ENCODE measurements at regions not wholly inside any gene's neighbourhood (a gene's known extent, or its start where the extent isn't known, plus 50 kb on each side); places are given as distances from the start of the nearest gene placed in this dataset.
"Not testable (repeated sequence)": the region's sequence is repeated elsewhere in the genome, so short reads cannot be mapped to it uniquely, and the experiment has no call there.

DNA sequence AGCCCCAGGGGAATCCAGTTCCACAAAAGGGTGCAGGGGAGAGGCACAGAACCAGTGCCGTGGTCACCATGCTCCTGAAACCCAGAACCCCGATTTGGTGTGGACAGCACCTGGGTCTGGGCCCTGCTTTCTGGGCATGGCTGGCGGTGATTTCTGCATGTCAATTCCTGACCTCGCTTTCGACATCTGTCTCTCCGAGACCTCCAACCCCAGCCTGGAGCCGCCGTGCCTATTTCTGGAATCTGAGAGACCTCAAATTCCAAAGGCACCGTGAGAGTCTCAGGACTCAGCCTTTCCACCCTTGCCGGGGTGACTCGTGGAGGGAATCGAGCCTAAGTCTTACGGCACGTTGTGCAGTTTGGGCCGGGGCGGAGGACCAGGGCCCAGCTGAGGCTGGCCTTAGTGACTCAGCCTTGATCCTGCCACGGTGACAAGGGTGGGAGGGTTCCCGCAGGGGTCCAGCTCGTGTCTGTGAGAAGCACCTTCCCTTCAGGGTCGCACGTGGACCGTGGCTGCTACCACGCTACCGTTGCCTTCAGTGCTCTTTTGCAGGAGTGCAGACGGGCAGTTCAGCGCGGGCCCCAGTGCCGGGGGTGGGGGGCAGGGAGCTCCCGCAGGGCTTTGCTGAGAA lies 133.7 kb downstream of the PXDC1 start:
- Mint-ChIP-seq H3K36me3 (peaks cover 2% of the 10 kb centered on the region), H3K9me3 (peaks cover 0 to 2% (median 0%) of the 10 kb centered on the region in 3 donors), H3K4me1 (peaks cover 0 to 1% (median 0%) of the 10 kb centered on the region in 3 donors), H3K27ac (no peak overlapping the region), H3K27me3 (peaks cover 8% of the 10 kb centered on the region), H3K4me3 (no peak overlapping the region)

GRCh38 chr6:3617192-3617631 lies 134.3 kb downstream of the PXDC1 start:
- H3K4me3 Mint-ChIP-seq: no peak overlapping the region
- peaks cover 0 to 1% (median 0%) of the 10 kb centered on the region in 3 donors for H3K4me1 Mint-ChIP-seq
- peaks cover 3% of the 10 kb centered on the region for H3K27me3 Mint-ChIP-seq
- H3K27ac Mint-ChIP-seq: no peak overlapping the region
- H3K9me3 Mint-ChIP-seq: peaks cover 0 to under 1% (median 0%) of the 10 kb centered on the region in 3 donors
- peaks cover 2% of the 10 kb centered on the region for H3K36me3 Mint-ChIP-seq

DNA sequence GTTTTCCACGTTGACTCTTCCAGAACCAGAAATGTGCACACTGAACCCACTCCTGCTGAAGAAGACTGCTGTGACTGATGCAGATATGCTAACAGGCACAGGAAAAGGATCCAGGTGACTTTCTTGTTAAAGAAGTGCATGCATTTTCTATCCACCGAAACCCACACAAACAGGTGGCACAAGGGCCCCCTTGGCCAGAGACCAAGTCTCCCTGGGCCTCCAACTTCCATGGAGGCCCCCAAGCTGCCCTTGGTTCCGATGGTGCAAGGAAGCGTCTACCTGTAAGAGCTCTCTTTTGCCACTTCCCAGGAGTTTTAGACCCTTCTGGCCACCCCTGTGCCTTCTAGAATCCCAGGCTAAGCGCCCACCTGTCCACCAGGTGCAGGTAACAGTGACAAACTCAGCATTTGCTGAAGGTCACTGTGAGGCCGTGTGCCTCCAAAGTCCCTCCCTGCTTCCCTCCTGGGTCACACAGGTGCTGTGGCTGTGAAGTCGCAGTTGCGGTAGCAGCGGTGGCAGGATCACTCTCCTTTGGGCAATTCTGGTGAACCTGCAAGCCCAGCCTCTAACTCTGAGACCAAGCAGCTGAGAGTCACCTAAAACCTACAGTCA lies 134.8 kb downstream of the PXDC1 start:
- Mint-ChIP-seq H3K27ac (no peak overlapping the region), H3K27me3 (peaks cover 2% of the 10 kb centered on the region), H3K4me1 (peaks cover 0 to 1% (median 0%) of the 10 kb centered on the region in 3 donors), H3K9me3 (no peaks in the 10 kb centered on the region), H3K4me3 (no peak overlapping the region), H3K36me3 (peaks cover 2% of the 10 kb centered on the region)

DNA sequence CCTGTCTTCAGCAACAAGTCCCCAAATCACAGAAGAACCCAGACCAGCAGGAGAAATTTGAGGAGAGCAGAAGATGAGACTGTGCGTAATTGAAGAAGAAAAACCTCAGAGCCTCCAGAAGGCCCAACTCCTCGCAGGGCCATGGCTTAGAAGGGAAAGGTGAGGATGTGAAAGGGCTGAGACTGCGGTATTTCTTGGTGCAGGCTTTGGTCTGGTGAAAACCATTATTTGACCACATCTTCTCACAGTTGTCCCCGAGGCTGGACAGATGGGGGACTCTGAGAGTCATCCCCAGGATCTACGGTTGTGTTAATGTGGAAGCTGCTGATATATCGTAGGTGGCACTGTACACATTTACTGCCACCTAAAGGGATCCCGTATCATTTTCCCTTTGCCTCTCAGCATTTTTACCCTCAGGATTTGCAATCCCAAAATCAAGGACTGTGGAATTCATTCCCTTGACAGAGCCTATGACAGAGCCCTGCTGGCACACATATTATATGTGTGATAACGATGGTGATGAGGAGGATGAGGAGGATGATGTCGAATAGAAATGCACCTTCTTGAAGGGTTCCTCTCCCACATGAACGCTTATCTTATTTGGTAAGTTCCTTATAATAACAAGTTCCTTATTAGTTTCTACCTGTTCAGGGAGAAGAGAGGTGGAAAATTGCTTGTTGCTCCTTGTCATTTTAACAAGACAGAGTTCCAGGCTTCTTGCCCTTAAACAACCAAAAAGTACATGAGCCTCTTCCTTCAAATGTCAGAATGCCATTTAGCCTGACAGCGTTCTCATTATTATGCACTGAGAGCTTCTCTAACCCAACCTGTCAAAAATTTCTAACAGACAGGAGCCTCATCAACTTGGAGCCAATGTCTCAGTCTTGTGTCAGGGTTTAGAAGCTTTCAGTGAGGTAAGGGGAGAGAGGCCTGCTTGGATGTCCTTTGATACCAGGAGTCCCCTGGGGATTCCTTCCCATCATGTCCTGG lies 135.8 kb downstream of the PXDC1 start:
- Mint-ChIP-seq H3K4me1 (no peaks in the 10 kb centered on the region), H3K9me3 (no peaks in the 10 kb centered on the region), H3K27ac (no peak overlapping the region), H3K27me3 (peaks cover 7% of the 10 kb centered on the region), H3K36me3 (peaks cover 2% of the 10 kb centered on the region), H3K4me3 (no peak overlapping the region)

DNA sequence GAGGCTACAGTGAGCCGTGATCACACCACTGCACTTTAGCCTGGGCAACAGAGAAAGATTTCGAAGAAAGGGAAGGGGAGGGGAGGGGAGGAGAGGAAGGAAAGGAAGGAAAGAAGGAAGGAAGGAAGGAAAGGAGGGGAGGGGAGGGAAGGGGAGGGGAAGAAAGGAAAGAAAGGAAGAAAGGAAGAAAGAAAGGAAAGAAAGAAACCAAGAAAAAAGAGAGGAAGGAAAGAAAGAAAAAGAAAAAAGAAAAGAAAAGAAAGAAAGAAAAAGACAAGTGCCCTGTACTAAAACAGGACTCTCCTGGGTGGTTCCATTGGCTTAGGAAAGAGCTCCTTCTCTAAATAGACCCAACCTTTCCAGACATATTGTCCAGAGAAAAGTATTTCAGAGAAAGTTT lies 136.6 kb downstream of the PXDC1 start:
- Mint-ChIP-seq H3K36me3 (peaks cover 2% of the 10 kb centered on the region), H3K9me3 (no peaks in the 10 kb centered on the region), H3K27me3 (peaks cover 9% of the 10 kb centered on the region), H3K27ac (no peak overlapping the region), H3K4me1 (no peaks in the 10 kb centered on the region), H3K4me3 (no peak overlapping the region)

DNA sequence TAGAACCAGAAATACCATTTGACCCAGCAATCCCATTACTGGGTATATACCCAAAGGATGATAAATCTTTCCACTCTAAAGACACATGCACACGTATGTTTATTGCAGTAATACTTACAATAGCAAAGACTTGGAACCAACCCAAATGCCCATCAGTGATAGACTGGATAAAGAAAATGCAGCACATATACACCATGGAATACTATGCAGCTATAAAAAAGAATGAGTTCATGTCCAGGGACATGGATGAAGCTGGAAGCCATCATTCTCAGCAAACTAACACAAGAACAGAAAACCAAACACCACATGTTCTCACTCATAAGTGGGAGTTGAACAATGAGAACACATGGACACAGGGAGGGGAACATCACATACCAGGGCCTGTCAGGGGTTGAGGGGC lies 137.9 kb downstream of the PXDC1 start:
- H3K27me3 Mint-ChIP-seq: peaks cover 11% of the 10 kb centered on the region
- H3K27ac Mint-ChIP-seq: peak overlapping the region in 1 of 3 donors; percentile 39
- not testable (repeated sequence) for H3K9me3 Mint-ChIP-seq, H3K4me3 Mint-ChIP-seq, H3K36me3 Mint-ChIP-seq, H3K4me1 Mint-ChIP-seq

DNA sequence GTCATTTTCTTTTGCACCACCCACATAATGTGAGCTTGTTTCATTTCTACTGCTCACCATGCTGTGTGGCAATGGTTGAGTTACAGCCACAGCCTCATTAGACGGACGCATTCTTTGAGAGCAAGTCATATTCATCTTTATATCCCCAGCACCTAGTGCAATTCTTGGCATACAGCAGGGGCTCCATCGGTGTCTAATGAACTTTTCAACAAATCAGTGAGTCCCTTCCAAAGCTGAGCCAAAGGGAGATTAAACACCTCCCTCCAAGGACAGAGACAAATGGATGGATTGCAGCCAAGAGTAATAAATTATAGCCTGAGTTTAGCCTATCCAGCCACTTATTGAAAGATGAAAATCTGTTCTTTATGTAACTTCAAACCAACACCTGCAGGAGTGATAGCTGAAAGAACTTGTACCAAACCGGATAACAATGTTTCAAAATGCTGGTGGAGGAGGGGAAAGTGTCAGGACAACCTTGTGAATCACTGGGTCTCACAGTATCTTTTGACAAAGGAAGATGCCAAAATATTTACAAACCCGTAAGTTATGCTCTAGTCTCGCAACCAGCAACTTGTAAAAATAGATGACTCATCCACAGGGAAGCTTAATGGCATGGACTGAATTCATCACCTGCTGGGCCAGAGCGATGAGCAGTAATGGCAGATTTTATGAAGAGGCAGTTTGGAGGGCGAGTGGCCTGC lies 139.0 kb downstream of the PXDC1 start:
- peaks cover 12% of the 10 kb centered on the region for H3K27me3 Mint-ChIP-seq
- no peak overlapping the region for H3K27ac Mint-ChIP-seq
- H3K36me3 Mint-ChIP-seq: no peaks in the 10 kb centered on the region
- no peaks in the 10 kb centered on the region for H3K4me1 Mint-ChIP-seq
- no peak overlapping the region for H3K4me3 Mint-ChIP-seq
- no peaks in the 10 kb centered on the region for H3K9me3 Mint-ChIP-seq

DNA sequence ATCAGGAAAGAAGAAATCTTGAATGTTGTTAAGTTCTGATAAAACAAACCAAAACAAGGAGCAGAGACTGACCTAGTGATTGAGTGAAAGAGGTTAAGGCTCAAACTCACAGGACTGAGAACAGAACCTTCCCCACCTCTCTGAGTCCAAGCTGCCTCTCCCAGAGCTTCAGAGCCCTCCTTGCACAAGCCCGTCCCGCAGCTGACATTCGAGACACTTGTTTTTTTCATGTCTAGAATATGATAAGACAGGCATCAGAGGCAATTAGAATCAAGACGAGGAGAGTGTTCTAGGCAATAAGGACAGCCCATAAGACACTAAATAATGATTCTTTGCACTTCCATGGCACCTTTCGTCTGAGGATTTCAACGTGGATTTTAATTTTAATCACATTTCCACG lies 140.6 kb downstream of the PXDC1 start:
- no peak overlapping the region for H3K27ac Mint-ChIP-seq
- peaks cover 12% of the 10 kb centered on the region for H3K27me3 Mint-ChIP-seq
- no peaks in the 10 kb centered on the region for H3K36me3 Mint-ChIP-seq
- no peaks in the 10 kb centered on the region for H3K4me1 Mint-ChIP-seq
- no peaks in the 10 kb centered on the region for H3K9me3 Mint-ChIP-seq
- H3K4me3 Mint-ChIP-seq: no peak overlapping the region

DNA sequence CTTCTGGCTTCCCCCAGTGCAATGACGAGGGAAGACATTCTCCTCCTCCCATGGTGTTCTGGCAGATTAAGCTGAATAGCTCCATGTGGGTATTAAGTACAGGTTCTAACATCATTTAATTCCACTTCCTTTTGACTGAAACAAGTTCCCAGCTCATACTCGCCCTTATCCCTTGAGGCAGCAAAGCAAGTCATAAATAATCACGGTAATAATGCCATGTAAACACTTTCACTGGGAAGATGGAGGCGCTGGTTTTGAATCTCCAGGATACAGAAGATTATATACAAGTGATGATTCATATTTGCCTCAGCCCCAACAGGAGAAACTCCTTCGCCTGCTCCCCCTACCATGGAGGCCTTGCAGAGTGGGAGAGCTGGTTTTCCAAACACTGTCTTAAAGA lies 141.3 kb downstream of the PXDC1 start:
- Mint-ChIP-seq H3K9me3 (no peaks in the 10 kb centered on the region), H3K4me1 (no peaks in the 10 kb centered on the region), H3K27ac (no peak overlapping the region), H3K4me3 (no peak overlapping the region), H3K36me3 (no peaks in the 10 kb centered on the region), H3K27me3 (peaks cover 12% of the 10 kb centered on the region)

- Mint-ChIP-seq H3K27ac (no peak overlapping the region), H3K36me3 (no peaks in the 10 kb centered on the region), H3K27me3 (peaks cover 10% of the 10 kb centered on the region), H3K9me3 (no peaks in the 10 kb centered on the region), H3K4me3 (no peak overlapping the region), H3K4me1 (no peaks in the 10 kb centered on the region)
These were observed 142.1 kb downstream of the PXDC1 start for GRCh38 chr6:3609388-3609787.

- no peak overlapping the region for H3K4me3 Mint-ChIP-seq
- peaks cover 10% of the 10 kb centered on the region for H3K27me3 Mint-ChIP-seq
- no peaks in the 10 kb centered on the region for H3K36me3 Mint-ChIP-seq
- no peaks in the 10 kb centered on the region for H3K4me1 Mint-ChIP-seq
- no peak overlapping the region for H3K27ac Mint-ChIP-seq
- no peaks in the 10 kb centered on the region for H3K9me3 Mint-ChIP-seq
These were observed 143.4 kb downstream of the PXDC1 start for GRCh38 chr6:3608159-3608558.

- Mint-ChIP-seq H3K9me3 (peaks cover 0 to 1% (median under 1%) of the 10 kb centered on the region in 3 donors), H3K4me3 (no peak overlapping the region), H3K27me3 (peaks cover 14% of the 10 kb centered on the region), H3K27ac (no peak overlapping the region), H3K36me3 (no peaks in the 10 kb centered on the region), H3K4me1 (no peaks in the 10 kb centered on the region)
These were observed 143.9 kb downstream of the PXDC1 start for GRCh38 chr6:3607599-3607998.

DNA sequence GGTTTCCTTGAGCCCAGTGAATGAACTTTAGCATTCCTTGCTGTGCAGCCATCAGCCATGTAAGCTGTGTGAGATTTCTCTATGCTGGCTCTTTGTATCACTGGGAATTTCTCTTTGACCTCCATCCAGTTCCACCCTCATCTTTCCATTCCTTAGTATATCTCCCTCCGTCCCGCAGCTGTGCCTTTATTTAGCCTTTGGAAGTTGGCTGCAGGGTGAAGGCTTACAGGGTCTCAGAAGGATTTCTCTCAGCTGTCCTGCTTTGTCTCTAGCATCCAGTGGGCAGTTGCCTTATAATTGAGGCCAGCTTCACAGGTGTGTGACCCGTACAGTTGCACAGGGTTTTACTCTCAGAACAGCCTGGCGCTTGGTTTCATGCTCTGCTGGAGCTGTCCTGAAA lies 144.3 kb downstream of the PXDC1 start:
- Mint-ChIP-seq H3K4me1 (no peaks in the 10 kb centered on the region), H3K36me3 (no peaks in the 10 kb centered on the region), H3K9me3 (peaks cover 0 to 5% (median 3%) of the 10 kb centered on the region in 3 donors), H3K27ac (no peak overlapping the region), H3K27me3 (peaks cover 16% of the 10 kb centered on the region), H3K4me3 (no peak overlapping the region)

GRCh38 chr6:3603340-3604130 lies 146.7 kb upstream of the SLC22A23 start:
- peaks cover 14% of the 10 kb centered on the region for H3K27me3 Mint-ChIP-seq
- H3K4me3 Mint-ChIP-seq: no peak overlapping the region
- no peak overlapping the region for H3K27ac Mint-ChIP-seq
- H3K4me1 Mint-ChIP-seq: no peaks in the 10 kb centered on the region
- peaks cover 1 to 22% (median 16%) of the 10 kb centered on the region in 3 donors for H3K9me3 Mint-ChIP-seq
- peaks cover 2% of the 10 kb centered on the region for H3K36me3 Mint-ChIP-seq

All from IgD-negative memory B cell (primary cell).